Panc1 (cell line): ENCODE measurements at regions not wholly inside any gene's neighbourhood (a gene's known extent, or its start where the extent isn't known, plus 50 kb on each side); places are given as distances from the start of the nearest gene placed in this dataset.
"Not testable (repeated sequence)": the region's sequence is repeated elsewhere in the genome, so short reads cannot be mapped to it uniquely, and the experiment has no call there.

Source experiments
- ATAC-seq: fragments of 200-7000 bp; cut with Tn5 transposase; 2 replicates; pipeline ENCODE4 v1.9.1; 2020; ENCODE audit warnings: mild to moderate bottlenecking, moderate library complexity
- BruUV-seq: library from RNA; stranded (reverse); fragments of 400-500 nt; replicated peaks from 2 replicates; lab custom pipeline; 2021; lab: Mats Ljungman, UMichigan
- CTCF ChIA-PET: fragments of 300-600 bp; sonication (Branson Sonifier 250); formaldehyde crosslinking; loops from one replicate; lab custom pipeline; 2022; ENCODE audit warnings: antibody characterized with exemption; lab: Charles Lee
- POLR2A ChIA-PET: fragments of 300-600 bp; sonication (Branson Sonifier 250); formaldehyde crosslinking; loops from one replicate; lab custom pipeline; 2022; ENCODE audit warnings: antibody characterized with exemption; lab: Charles Lee
- DNase-seq: peaks from one replicate; pipeline ENCODE4 v3.0.0-alpha.2; 2010; ENCODE audit warnings: low read depth, low spot score
- H3K27ac ChIP-seq: 2 replicates; pipeline ENCODE4 v1.5.1; 2011; ENCODE audit warnings: mild to moderate bottlenecking, low read length, inconsistent platforms
- H3K27me3 ChIP-seq: fragments of 200-500 bp; sonication (Bioruptor generic); 2 replicates; pipeline ENCODE4 v1.6.0; 2014; ENCODE audit warnings: low read length, inconsistent platforms; ENCODE audit not compliant: control insufficient read depth, insufficient read depth
- H3K36me3 ChIP-seq: fragments of 200-500 bp; sonication (Bioruptor generic); 2 replicates; pipeline ENCODE4 v1.5.1; 2014; ENCODE audit warnings: inconsistent platforms, mild to moderate bottlenecking, low read length, moderate library complexity; ENCODE audit not compliant: control insufficient read depth, insufficient read depth
- H3K4me1 ChIP-seq: 2 replicates; pipeline ENCODE4 v1.5.1; 2011; ENCODE audit warnings: inconsistent platforms, mild to moderate bottlenecking, low read length, moderate library complexity; ENCODE audit not compliant: control insufficient read depth, insufficient read depth
- H3K4me3 ChIP-seq, 2 experiments: 2 replicates each; pipeline ENCODE4 v1.5.1; 2011 to 2012; ENCODE audit warnings: low read depth in 2 of 2, low read length in 2 of 2, mild to moderate bottlenecking in 2 of 2, inconsistent platforms in 1 of 2, moderate library complexity in 1 of 2
- H3K9me3 ChIP-seq: fragments of 200-500 bp; sonication (Bioruptor generic); 2 replicates; pipeline ENCODE4 v1.5.1; 2014; ENCODE audit warnings: low read depth, mild to moderate bottlenecking, inconsistent platforms, low read length, moderate library complexity; ENCODE audit not compliant: control insufficient read depth, insufficient read depth
- CTCF ChIP-seq: fragments of 450-650 bp; IDR thresholded peaks from 2 replicates; pipeline ENCODE4 v1.5.1; 2017; ENCODE audit warnings: mild to moderate bottlenecking
- POLR2AphosphoS5 ChIP-seq: IDR thresholded peaks from 2 replicates; pipeline ENCODE4 v1.6.1; 2012; ENCODE audit warnings: mild to moderate bottlenecking, low read depth, low read length, moderate library complexity
- REST ChIP-seq, 2 experiments: IDR thresholded peaks; 2 replicates each; pipeline ENCODE4 v1.6.1; 2011 to 2012; ENCODE audit warnings: low read depth in 2 of 2, control low read depth in 1 of 2, low read length in 1 of 2, mild to moderate bottlenecking in 1 of 2, moderate library complexity in 1 of 2; ENCODE audit not compliant: insufficient read depth in 1 of 2
- SIN3A ChIP-seq: IDR thresholded peaks from 2 replicates; pipeline ENCODE4 v1.6.1; 2012; ENCODE audit warnings: low read depth, mild to moderate bottlenecking, low read length, moderate library complexity, borderline replicate concordance; ENCODE audit not compliant: insufficient read depth
- TCF7L2 ChIP-seq: IDR thresholded peaks from 2 replicates; pipeline ENCODE4 v1.6.1; 2011; ENCODE audit warnings: mild to moderate bottlenecking, low read depth, low read length, inconsistent platforms
- in situ Hi-C: cut with HindIII; loops from 2 replicates; pipeline ENCODE4 v1.10.0; 2016; ENCODE audit warnings: low sequenced_read_pairs, low pct_unique_long_range_greater_than_20kb
- intact Hi-C: fragments of 100-400 bp; cut with micrococcal nuclease; formaldehyde crosslinking; loops from one replicate; pipeline ENCODE4 v1.10.0; 2022; ENCODE audit not compliant: unreplicated experiment

- H3K4me1 ChIP-seq: no peaks in the 10 kb centered on the region
- intact Hi-C loops: no loop called here
- H3K36me3 ChIP-seq: no peaks in the 10 kb centered on the region
- in situ Hi-C loops: no loop called here
- H3K27ac ChIP-seq: no peak overlapping the region
- no peaks in the 10 kb centered on the region for H3K9me3 ChIP-seq
- ATAC-seq (no peak), DNase-seq (no peak)
- H3K4me3 ChIP-seq: no peak overlapping the region
- H3K27me3 ChIP-seq: peaks cover 4% of the 10 kb centered on the region; the same call in 1 of the 2 replicates
- CTCF ChIA-PET: no interaction called here
- TF ChIP-seq REST (IDR thresholded peaks at IDR 0.05; ENCODE audit: insufficient read depth in 1 of 2, low read depth in 2 of 2, low read length in 1 of 2): no peak
- TF ChIP-seq TCF7L2: no peak
- no peak for TF ChIP-seq CTCF
- no peak for TF ChIP-seq POLR2AphosphoS5
- TF ChIP-seq SIN3A: no peak
- no TSS peak for BruUV-seq
- POLR2A ChIA-PET: no interaction called here
These were observed 107.2 kb downstream of the RNASET2 start for GRCh38 chr6:166848979-166849748.

GRCh38 chr6:166846446-166847142 is 109.8 kb downstream of the RNASET2 start:
- DNase-seq, H3K4me1 ChIP-seq, in situ Hi-C loops, intact Hi-C loops, H3K9me3 ChIP-seq, ATAC-seq, H3K27ac ChIP-seq, H3K4me3 ChIP-seq, BruUV-seq, H3K27me3 ChIP-seq, CTCF ChIA-PET, POLR2A ChIA-PET, H3K36me3 ChIP-seq: not testable (repeated sequence)

- H3K9me3 ChIP-seq: no peaks in the 10 kb centered on the region
- no peak overlapping the region for H3K27ac ChIP-seq
- H3K4me3 ChIP-seq: no peak overlapping the region
- peaks cover 3% of the 10 kb centered on the region; the same call in 1 of the 2 replicates for H3K27me3 ChIP-seq
- DNase-seq (no peak), ATAC-seq (no peak)
- no peaks in the 10 kb centered on the region for H3K4me1 ChIP-seq
- TF ChIP-seq CTCF (no peak), TCF7L2 (no peak), POLR2AphosphoS5 (no peak), SIN3A (no peak), REST (IDR thresholded peaks at IDR 0.05; ENCODE audit: insufficient read depth in 1 of 2, low read depth in 2 of 2, low read length in 1 of 2) (no peak)
- in situ Hi-C loops: no loop called here
- H3K36me3 ChIP-seq: no peaks in the 10 kb centered on the region
- POLR2A ChIA-PET: no interaction called here
- CTCF ChIA-PET: no interaction called here
- intact Hi-C loops: no loop called here
- BruUV-seq: no TSS peak
These were observed 113.7 kb downstream of the RNASET2 start for GRCh38 chr6:166842607-166843006.
